ENCODE measurements at regions not wholly inside any gene's neighbourhood (a gene's known extent, or its start where the extent isn't known, plus 50 kb on each side); places are given as distances from the start of the nearest gene placed in this dataset.
"Not testable (repeated sequence)": the region's sequence is repeated elsewhere in the genome, so short reads cannot be mapped to it uniquely, and the experiment has no call there.

DNA sequence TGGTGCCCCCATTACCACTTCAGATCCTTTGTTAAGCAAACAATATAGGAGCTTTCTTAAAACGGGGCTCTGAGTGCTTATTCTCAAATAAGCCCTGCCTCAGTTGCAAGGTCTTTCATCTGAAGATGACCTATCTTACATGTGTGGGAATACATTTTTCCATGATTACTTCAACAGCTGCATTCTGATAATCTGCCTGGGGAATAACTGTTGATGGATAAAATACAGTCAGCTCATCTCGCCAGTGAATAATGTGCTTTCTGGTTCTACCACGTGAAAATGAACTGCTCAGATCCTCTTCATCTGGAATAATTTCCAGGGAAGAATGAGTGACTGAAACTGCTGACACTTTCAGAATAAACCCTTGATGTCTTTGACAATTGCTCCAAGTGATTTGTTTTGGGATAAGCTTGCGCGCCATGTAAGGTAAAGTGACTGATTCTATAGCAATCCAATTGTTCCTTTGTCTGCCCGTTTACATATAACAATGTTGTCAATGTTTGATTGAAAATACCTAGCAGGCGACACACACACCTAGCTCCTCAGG, 161.3 kb downstream of the RTL9 start:
- FAIRE-seq, result no peak

DNA sequence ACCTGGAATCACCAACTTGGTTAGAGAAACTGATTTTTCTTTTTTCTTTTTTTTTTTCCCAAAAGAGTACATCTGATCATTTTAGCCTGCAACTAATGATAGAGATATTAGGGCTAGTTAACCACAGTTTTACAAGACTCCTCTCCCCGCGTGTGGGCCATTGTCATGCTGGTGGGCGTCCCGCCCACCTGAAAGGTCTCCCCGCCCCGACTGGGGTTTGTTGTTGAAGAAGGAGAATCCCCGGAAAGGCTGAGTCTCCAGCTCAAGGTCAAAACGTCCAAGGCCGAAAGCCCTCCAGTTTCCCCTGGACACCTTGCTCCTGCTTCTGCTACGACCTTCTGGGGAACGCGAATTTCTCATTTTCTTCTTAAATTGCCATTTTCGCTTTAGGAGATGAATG, 162.0 kb downstream of the RTL9 start:
- not testable (repeated sequence) for FAIRE-seq

DNA sequence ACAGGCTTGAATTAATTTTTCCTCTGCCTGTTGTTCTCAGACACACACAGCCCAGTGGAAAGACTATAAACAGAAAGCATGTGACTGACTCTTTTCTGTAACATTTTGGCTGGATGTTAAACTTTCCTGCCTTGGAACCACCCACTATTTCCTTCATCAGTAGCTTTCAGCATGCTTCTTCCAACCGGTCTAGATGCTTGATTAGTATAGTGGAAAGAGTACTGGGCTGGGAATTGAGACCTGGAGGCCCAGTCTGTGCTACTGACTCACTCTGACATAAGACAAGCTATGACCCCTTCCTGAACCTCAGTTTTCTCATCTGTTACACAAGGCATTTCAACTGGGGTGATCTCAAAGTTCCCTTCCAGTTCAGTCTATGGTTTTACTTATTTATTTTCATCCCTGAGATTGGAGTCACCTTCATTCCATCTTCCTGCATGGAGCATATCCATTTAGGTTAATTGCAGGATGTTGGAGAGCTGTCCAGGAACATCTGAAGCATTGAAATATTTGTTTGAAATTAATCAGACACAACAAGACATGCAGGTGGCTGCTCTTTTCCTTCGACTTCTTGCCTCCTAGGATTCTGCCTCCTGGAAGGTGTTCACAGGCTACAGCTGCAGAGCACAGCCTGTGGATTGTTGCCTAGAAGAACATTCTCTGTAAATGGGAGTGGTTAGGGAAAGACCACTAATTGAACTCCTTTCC, 173.4 kb downstream of the RTL9 start:
- FAIRE-seq, result no peak

DNA sequence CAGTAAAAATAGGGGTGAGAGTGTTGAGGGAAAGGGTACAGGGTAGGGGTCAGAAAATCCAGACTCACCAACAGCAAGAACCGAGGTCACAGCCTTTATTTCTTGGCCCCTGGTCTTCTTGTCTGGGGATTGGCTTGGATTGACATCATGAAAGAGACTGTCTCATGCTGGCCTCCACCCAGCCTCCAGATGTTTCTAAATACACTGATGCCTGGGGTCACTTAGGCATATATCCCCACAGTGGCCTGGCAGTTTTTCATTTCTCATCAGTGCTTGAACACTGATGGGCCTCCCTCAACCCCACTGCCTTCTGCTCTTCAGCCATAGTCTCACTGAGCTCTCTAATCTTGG, 173.9 kb downstream of the RTL9 start:
- FAIRE-seq, result no peak

DNA sequence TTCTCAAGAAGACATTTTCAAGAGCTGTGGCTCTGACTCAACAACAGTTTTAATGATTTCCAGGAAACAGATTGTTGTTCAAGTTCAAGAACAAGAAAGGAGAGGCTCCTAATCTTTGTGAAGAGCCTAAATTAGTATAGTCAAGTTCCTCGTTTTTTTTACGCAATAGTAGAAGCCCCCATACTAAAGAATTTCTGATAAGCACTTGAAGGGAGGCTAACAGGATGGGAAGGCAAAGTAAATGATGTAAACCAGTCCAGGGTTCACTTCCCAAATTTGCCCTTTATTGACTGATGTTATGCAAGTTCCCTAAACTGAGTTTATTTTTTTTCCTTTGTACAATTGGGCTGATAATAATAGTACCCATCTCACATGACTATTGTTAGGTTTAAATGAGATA, 178.2 kb downstream of the RTL9 start:
- no peak for FAIRE-seq

DNA sequence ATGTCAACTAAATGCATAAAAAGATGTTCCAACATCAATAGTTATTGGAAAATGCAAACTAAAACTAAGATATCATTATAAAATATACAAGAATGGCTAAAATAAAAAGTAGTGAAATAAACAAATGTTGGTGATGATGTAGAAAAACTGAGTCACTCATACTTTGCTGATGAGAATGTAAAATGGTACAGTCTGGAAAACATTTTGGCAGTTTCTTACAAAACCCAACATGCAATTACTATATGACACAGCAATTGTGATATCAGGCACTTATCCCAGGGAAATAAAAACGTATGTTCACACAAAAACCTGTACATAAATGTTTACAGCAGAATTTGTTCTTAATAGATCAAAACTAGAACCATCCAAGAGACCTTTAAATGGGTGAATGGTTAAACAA, 182.6 kb downstream of the RTL9 start:
- FAIRE-seq, result no peak

DNA sequence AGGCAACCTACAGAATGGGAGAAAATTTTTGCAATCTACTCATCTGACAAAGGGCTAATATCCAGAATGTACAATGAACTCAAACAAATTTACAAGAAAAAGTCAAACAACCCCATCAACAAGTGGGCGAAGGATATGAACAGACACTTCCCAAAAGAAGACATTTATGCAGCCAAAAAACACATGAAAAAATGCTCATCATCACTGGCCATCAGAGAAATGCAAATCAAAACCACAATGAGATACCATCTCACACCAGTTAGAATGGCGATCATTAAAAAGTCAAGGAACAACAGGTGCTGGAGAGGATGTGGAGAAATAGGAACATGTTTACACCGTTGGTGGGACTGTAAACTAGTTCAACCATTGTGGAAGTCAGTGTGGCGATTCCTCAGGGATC, 192.2 kb downstream of the RTL9 start:
- not testable (repeated sequence) for FAIRE-seq

DNA sequence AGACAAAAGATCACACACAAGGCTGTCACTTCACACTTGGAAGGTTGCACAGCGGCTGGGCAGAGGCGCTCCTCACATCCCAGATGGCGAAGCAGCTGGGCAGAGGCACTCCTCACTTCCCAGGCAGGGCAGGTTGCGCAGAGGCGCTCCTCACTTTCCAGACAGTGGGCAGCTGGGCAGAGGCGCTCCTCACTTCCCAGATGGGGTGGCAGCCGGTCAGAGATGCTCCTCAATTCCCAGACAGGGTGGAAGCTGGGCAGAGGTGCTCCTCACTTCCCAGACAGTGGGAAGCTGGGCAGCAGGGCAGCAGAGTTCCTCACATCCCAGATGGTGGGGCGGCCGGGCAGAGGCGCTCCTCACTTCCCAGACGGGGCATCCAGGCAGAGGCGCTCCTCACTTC, 199.2 kb downstream of the RTL9 start:
- FAIRE-seq, result no peak

DNA sequence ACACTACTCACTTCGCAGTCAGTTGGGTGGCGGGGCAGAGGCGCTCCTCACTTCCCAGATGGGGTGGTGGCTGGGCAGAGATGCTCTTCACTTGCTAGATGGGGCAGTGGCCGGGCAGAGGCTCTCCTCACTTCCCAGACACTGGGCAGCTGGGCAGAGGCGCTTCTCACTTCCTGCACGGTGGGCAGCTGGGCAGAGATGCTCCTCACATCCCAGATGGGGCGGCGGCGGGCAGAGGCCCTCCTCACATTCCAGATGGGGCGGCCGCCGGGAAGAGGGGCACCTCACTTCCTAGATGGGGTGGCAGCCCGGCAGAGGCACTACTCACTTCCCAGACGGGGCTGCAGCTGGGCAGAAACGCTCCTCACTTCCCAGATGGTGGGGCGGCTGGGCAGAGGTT, 199.8 kb downstream of the RTL9 start:
- FAIRE-seq, result no peak

DNA sequence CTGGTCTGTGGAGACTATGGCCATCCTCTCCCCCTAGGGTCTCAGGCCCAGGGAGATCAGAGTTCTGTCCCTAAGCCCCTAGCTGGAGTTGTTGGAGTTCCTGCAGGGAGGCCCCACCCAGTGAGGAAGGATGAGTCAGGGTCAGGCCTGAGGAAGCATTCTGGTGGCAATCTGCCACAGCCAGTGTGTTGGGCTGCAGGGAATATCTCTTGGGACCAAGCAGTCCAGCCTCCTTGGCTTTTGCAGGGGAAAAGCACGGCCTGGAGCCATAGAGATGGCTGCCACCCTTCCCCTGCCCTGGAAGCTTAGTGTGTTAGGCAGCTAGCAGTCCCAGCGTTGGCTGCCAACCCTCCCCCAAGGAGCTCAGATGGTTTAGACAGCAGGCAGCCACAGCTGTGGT, 202.4 kb downstream of the RTL9 start:
- FAIRE-seq, result no peak

DNA sequence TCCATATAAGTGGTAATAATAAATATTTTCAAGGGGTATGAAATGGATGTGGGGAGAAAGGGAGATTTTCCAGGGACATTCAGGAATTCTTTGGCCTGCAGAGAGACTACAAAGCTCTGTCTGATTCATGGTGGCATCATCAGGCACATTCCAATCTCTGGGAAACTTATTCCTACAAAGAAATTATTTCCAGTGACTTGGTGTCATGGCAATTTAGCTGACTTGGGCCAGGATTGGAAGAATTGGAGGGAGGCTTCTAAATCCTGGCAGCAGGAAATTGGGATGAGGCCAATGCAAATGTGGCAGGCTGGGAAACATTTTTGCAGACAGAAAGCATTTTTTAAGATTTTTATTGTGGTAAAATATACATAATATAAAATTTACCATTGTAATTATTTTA, 204.6 kb downstream of the RTL9 start:
- FAIRE-seq, result no peak

DNA sequence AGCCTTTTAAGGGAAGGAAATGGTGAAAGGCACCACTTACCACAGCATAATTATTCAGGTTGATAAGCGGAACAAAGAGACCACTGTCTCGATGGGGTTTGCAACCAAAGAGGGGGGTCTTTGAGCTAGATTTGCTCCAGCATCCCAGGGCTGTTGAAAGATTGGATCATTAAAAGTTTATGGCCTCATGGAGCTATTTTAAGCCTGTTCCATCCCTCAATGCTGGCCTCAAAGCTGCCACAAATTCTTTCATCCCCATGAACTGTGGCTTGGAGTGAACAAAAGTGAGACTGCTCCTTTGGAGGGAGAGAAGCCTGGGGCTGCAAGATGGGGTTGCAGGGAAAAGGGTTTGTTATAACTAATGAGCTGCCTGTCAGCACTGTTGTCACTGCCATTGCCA, 209.8 kb downstream of the RTL9 start:
- FAIRE-seq, result no peak

DNA sequence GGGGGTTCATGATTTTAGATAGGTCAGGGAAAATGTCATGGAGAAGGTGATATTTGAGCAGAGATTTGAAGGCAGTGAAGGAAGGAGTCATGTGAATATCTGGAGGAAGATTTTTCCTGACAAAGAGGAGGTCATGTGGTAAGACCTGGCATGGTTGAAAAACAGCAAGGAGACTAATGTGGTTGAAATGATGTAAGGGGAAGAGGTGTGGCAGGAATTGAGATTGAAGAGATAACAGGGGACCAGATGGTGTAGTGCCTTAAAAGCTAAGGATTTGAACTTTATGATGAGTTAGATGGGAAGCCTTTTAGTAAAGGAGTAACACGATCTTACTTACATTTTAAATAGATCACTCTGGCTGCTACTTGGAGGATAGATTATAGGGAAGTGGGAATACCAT, 210.9 kb downstream of the RTL9 start:
- no peak for FAIRE-seq

DNA sequence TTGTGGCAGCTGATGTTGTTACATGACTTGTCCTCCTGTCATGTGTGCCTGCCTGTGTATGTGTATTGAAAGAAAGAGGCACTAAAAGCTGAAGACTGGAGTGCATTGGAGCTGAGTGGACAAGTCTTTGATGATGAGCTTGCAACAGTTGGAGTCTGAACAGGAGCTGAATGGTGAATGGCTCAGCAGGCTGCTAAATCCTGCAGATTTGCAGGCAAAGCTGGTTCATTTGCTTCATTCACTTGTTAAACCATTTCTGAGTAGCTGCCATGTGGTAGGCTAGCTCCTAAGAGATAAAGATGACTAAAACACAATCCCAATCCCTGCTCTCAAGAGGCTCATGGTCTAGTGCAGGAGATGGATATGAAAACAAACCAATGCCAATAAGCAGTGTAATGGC, 217.3 kb downstream of the CHRDL1 start:
- FAIRE-seq, result no peak

DNA sequence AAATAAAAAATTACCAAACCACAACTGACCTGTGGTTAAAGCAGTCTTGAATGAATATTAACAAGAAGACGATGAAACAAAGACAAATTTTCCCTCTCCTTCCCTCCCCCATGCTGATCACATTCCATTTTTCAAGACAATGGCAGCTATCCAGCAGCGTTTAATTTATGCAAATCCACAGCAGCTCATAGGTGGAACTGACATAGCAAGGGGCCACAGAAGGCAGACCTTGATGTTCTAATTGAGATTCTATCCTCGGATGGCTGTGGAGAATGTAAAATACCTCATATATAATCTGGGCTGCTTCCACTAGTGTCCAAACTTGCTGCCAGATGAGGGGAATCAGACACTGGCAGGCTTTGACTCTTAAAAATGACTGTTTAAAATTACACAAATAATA, 211.5 kb downstream of the CHRDL1 start:
- FAIRE-seq, result no peak

DNA sequence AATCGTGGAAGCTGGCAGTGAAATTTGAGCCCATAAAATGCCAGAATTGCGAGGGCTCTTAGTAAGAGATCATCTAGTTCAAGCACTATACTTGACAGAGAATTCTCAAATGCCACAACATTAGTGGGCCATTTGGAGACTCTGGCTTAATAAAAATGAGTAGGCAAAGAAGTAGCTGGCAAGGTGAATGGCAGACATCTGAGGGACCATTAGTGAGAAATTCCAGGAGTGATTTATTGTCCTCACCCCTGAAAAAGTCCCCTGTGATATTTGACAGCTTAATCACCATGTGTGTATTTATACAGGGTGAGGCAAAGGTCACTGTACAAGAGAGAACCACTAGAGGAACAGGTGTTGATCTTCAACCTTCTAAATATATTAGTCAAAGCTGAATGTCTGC, 207.5 kb downstream of the CHRDL1 start:
- no peak for FAIRE-seq

DNA sequence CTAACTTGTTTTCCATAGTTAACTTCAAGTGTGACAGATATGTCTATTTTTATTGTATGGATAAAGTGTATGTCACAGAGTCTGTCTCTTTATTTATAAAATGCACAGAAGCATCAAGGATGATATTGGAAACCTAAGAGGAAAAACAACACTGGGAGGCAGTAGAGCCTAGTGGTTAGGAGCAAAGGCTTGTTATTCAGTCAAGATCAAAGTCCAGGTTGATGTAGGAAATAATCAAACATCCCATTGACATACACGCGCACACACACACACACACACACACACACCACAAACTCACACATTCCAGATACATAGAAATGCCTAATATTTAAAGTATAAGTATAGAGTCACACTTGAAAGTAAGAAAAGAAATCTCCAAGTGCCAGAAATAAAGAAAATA, 206.8 kb downstream of the CHRDL1 start:
- FAIRE-seq, result no peak

DNA sequence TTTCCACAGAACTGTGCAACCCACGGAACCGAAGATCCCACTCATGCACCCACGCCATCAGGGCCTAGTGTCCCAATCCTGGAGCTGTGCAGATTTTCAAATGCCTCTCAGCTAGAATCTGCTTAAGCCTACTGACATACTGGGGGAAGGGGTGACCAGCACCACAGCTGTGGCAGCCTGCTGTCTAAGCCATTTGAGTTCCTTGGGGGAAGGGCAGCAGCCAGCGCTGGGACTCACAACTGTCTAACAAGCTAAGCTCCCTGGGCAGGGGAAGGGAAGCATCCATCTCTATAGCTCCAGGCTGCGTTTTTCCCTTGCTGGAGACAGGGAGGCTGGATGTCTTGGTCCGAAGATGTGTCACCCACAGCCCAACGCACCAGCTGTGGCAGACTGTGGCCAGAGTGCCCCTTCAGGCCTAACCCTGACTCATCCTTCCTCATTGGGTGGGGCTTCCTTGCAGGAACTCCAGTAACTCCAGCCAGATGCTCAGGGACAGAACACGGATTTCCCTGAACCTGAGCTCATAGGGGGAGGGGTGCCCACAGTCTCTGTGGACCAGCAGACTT, 194.8 kb downstream of the CHRDL1 start:
- no peak for FAIRE-seq

DNA sequence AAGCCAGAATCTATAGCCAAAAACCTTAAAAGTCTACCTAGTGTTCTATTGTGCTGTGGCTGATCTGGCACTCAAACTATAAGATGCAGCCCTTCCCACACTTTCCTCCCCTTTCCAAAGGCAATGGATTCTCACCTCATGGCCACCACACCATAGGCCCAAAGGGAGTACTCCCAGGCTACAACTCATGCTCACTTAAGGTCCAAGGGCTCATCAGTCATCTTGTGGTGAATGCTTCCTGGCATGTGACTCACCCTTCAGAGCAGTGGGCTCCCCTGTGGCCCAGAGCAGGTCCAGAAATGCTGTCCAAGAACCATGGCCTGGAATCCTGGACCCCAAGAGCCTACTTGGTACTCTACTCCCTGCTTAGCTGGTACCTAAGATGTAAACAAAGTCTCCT, 181.0 kb downstream of the CHRDL1 start:
- FAIRE-seq, result no peak
